ENCODE measurements at regions not wholly inside any gene's neighbourhood (a gene's known extent, or its start where the extent isn't known, plus 50 kb on each side); places are given as distances from the start of the nearest gene placed in this dataset.

- no peak overlapping the region for H3K4me3 ChIP-seq
- intact Hi-C loops (cut with DNase I), result no loop called here
- H3K27me3 ChIP-seq, result no peaks in the 10 kb centered on the region
- no peak overlapping the region for H3K27ac ChIP-seq
- no peak for TF ChIP-seq CTCF (IDR thresholded peaks at IDR 0.05)
- no peak for DNase-seq
- no peaks in the 10 kb centered on the region for H3K36me3 ChIP-seq
- H3K9me3 ChIP-seq, result no peaks in the 10 kb centered on the region
- ATAC-seq, result no peak
- H3K4me1 ChIP-seq, result no peaks in the 10 kb centered on the region
Measured at GRCh38 chr13:80712026-80712425, 371.1 kb upstream of the SPRY2 start.

- Histone ChIP-seq H3K9me3 (no peaks in the 10 kb centered on the region), H3K27me3 (no peaks in the 10 kb centered on the region), H3K4me3 (no peak overlapping the region), H3K36me3 (no peaks in the 10 kb centered on the region), H3K27ac (no peak overlapping the region), H3K4me1 (no peaks in the 10 kb centered on the region)
- TF ChIP-seq CTCF (IDR thresholded peaks at IDR 0.05), result no peak
- DNase-seq (no peak), ATAC-seq (no peak)
- intact Hi-C loops (cut with DNase I), result no loop called here
Measured at GRCh38 chr13:80708791-80709190, 367.9 kb upstream of the SPRY2 start.

GRCh38 chr13:80707000-80707983, 366.4 kb upstream of the SPRY2 start:
- H3K4me3 ChIP-seq, result no peak overlapping the region
- intact Hi-C loops (cut with DNase I), result no loop called here
- no peaks in the 10 kb centered on the region for H3K4me1 ChIP-seq
- no peak for TF ChIP-seq CTCF (IDR thresholded peaks at IDR 0.05)
- H3K36me3 ChIP-seq, result no peaks in the 10 kb centered on the region
- ATAC-seq (peak; percentile 12), DNase-seq (peak; percentile 52)
- H3K9me3 ChIP-seq, result no peaks in the 10 kb centered on the region
- H3K27ac ChIP-seq, result no peak overlapping the region
- H3K27me3 ChIP-seq, result no peaks in the 10 kb centered on the region

- no peak overlapping the region for H3K27ac ChIP-seq
- H3K9me3 ChIP-seq, result no peaks in the 10 kb centered on the region
- no peak for ATAC-seq
- H3K27me3 ChIP-seq, result no peaks in the 10 kb centered on the region
- no peaks in the 10 kb centered on the region for H3K36me3 ChIP-seq
- intact Hi-C loops (cut with DNase I), result no loop called here
- DNase-seq, result peak; percentile 37
- no peak overlapping the region for H3K4me3 ChIP-seq
- no peaks in the 10 kb centered on the region for H3K4me1 ChIP-seq
- no peak for TF ChIP-seq CTCF (IDR thresholded peaks at IDR 0.05)
Measured at GRCh38 chr13:80706164-80706471, 365.2 kb upstream of the SPRY2 start.

GRCh38 chr13:80705371-80706163, 364.6 kb upstream of the SPRY2 start:
- no peak overlapping the region for H3K4me3 ChIP-seq
- no peaks in the 10 kb centered on the region for H3K36me3 ChIP-seq
- no peaks in the 10 kb centered on the region for H3K27me3 ChIP-seq
- ATAC-seq (no peak), DNase-seq (peak; percentile 51)
- intact Hi-C loops (cut with DNase I), result no loop called here
- no peaks in the 10 kb centered on the region for H3K9me3 ChIP-seq
- no peaks in the 10 kb centered on the region for H3K4me1 ChIP-seq
- H3K27ac ChIP-seq, result no peak overlapping the region
- no peak for TF ChIP-seq CTCF (IDR thresholded peaks at IDR 0.05)
